HG02623 (cell line): ENCODE measurements at regions not wholly inside any gene's neighbourhood (a gene's known extent, or its start where the extent isn't known, plus 50 kb on each side); places are given as distances from the start of the nearest gene placed in this dataset.
"Not testable (repeated sequence)": the region's sequence is repeated elsewhere in the genome, so short reads cannot be mapped to it uniquely, and the experiment has no call there.

ENCODE experiments used
- ATAC-seq: cut with Tn5 transposase; IDR thresholded peaks from one replicate; pipeline ENCODE4 v1.9.1; 2021; ENCODE audit warnings: moderate library complexity; ENCODE audit not compliant: unreplicated experiment

DNA sequence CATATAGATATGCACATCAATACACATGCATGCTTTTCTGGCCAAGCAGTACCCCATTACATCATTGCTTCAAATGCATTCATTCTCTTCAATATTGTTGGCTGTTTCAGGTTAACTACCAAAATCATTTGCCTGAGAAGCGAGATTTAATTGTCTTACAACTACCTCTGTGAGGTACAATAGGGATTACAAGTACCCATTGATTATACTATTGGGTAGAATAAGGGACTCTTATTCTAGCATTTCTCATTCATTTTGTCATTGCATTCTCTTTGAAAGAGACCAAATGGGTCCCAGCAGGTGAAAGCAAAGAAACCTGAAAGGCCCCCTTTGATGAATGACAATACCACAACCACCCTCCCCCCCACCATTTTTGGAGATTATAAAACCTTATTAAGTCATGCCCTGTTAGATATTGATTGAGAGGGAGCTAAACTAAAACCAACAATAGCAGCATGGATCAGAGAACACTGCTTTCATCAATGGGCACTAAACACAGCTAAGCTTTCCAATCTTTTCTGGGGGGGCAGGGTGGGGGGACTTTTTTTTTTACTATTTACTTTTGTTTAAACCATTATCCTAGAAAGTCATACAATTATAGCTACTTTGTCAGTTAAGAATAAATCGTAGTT lies 375.0 kb upstream of the CCNH start:
- ATAC-seq: no peak

DNA sequence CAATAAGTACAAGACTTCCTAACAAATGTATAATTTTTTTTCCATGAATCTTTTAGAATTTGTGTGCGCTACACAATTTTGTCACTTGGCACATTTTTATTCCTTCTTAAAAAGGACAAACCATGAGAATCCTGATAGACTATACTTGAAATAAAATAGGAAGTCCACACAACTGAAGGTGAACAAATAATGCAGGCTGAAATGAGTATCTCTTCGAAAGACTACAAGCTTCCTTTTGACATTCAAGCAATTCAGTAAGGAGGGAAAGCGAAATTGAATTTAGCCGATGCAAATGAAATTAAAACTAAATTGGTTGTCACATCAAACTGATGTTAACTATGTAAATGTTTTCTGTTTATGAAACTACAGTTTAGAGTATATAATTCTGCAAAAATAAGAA lies 374.4 kb upstream of the CCNH start:
- ATAC-seq: no peak

DNA sequence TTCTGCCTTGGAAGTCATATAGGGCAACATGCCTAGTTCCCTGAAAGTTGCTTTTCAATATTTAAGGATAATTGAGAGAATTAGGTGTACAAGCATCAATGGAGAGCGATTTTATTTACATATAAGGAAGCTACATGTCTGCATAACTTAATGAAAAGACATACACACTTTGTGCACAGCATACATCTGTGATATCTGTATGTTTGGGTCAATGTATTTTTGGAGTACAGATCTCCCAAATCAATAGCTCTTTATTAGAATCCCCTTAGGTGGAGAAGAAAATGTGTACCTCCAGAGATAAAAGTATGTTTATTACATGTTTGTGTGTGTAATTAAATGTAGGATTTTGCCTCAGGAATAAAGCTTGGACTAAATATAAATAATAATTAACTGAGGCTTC lies 373.7 kb upstream of the CCNH start:
- no peak for ATAC-seq

DNA sequence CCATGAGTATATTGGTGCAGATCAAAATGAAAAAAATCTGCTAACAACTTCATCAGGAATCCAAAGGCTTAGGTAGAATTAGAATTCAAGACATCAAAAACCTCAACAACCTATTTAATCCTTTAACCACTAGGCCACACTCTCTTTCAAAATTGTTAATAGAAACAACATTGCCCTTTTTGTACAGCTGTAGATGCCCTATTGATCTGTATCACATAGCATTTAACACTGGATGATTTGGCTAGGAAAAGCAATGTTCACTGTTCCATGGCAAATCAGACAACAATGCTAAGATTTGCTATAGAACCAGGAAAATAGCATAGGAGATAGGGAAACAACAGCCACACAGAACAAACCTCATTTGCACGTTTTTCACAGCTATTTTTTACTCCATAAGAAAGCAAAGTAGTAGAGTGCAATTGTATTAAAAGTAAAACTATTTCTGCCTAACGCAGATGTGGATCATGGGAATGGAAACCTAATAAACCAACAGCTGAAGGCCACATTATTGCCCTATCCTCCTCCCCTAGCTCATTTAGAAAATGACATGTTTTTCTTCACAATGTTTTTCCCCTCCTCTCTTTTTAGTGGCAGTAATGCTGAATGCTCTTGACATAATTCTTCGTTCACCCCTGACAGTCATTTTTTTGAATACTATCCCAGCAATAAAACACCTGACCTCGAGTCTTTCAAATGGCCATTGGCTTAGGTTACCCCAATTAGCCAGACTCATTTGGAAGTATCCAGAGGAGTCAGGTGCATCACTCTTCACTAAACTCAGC lies 373.0 kb upstream of the CCNH start:
- no peak for ATAC-seq

DNA sequence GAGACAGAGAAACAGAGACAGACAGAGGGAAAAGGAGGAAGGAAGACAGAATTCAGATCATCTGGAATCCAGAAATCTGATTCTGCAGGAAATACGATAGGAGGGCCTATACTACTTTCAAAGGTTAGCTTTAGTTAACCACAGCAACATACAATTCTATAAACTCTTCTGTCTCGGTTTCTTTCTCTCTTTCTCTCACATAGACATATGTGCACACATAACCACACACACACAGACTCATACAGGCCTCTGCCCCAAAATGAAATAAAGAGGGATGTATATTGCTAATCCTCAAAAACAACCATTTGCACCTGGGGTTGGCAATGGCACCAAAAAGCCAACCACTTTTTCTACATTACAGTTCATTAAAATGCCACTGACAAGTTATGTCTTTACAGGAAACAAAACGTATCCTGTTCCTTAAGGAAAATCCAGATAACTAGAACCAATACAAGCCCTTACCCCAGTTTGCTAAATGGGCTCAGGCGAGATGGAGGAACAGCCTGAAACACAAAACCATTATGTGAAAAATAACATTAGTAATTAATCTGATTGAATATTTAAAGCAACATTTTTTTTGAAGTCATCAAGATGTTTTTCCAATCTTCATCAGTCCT lies 372.3 kb upstream of the CCNH start:
- no peak for ATAC-seq

DNA sequence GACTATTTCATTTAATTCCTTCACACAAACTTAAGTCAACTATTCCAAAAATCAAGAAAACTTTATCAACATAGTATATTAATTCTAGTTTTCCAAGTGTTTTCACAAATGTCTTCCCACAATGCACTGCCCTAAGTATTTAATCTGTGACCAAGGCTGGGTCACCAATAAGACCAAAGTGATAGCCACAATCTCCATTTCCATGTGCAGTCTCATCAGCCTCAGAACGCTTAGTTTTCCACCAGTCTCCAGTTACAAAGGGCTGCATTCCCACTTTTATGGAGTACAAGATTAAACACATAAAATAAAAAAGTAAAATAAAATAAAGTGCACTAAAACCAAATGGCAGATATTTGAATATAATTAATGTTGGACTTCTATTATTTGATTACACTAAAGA lies 371.6 kb upstream of the CCNH start:
- ATAC-seq: no peak

DNA sequence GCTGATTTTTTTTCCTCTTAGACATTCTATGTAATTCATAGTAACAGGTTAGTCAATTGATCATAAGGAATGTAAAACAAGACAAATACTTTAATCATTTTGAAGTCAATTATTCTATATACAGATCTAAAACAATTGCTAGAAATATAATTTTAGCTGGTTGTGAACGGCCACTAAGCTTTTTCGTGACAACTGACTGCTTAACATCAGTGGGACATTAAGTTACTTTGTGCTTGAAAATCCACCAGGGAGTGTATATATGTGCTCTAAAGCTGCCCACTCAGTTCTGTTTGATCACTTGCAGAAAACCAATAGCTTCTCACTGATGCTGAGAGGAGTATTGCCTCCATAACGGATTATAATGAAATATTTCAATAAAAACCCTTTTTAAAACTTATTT lies 370.2 kb upstream of the CCNH start:
- ATAC-seq: no peak

DNA sequence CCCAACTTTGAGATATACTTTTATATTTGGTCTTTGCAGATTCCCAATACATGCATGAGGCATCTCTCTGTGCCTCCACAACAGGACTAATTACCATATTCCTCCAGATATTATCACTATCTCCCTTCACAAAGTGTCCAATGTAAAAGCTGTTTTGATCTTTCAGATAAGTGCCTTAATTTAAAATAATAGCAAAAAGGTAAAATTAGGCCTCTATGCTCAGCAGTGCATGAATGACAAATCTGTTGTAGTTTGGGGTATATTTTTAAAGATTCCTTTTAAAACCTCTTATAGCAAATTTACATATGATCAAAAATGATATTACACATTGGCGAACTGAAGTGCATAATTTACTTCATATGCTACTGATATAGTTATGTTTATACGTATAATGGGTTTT lies 369.2 kb upstream of the CCNH start:
- no peak for ATAC-seq

DNA sequence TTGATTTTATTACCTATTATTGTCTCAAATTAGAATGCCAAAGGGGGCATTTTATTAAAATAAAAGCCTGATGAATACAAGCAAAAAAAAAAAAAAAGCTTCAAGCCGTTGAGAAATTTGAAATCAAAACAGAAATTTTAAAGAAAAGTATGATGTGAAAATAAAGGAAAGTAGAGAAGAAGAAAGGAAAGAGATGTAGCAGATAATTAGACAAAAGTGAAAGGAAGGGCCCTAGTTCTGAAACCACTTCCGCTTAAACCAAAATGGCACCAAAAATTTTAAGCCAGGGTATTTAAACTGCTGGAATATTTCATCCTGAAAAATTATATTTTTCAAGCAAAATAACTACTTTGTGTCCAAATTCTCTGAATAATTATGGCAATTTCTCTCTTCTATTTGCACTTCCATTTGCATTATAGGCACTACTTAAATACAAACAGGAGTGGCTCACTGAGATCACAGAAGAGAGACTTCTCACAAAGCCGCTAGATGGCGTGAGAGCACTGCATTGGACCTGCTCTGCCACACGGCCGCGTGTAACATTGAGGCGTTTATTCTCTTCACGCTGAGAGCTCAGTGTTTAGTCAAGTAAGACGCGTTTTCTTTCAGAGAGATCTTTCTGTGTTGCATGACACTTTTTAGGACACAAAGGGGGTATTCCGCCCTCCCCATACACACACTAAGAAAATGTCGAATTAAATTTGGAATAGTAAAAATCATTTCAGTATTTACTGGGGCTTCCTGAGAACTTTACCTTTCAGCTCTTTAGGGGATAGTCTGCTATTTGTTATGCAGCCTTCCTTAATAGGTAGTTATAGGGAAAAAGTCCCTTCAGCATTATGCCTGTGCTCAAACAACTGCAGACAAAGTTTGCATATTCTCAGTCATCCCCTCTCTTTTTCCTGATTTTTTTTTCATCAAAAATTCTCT lies 368.4 kb upstream of the CCNH start:
- peak; percentile 100 for ATAC-seq

DNA sequence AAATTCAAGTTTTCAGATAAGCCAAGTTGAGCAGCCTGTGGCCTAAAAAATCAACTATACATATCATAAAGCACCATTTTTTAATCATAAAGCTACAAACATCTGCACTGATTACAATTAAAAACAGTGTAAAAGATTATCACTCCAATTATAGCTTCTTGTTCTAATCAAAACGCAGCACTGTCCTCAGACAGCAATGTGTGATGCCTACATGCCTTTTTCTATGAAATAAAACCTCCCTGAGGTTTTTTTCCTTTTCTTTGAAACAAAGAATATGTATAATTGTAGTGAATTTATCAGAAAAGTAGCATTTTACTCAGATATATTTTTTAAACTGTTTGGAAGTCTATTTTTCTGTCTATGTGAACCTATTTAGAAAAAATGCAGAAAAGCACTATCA lies 366.1 kb upstream of the CCNH start:
- ATAC-seq: no peak

DNA sequence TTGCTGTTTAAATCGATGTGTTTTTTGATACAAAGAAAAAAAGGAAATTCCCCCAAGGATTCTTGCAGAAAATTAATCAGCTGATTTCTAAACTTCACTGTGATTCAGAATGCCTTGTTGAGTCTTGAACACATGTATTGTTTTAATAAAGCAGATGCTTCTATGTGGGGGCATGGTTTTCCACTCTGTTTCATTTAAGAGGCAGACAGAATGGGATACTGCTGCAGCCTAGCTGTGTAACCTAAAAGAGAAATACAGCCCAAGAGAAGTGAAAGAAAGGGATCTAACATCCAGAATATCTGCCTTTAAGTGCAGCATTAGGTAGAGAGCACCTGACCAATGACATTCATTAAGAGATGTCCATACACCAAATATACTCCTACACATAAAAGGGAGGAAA lies 365.1 kb upstream of the CCNH start:
- no peak for ATAC-seq

DNA sequence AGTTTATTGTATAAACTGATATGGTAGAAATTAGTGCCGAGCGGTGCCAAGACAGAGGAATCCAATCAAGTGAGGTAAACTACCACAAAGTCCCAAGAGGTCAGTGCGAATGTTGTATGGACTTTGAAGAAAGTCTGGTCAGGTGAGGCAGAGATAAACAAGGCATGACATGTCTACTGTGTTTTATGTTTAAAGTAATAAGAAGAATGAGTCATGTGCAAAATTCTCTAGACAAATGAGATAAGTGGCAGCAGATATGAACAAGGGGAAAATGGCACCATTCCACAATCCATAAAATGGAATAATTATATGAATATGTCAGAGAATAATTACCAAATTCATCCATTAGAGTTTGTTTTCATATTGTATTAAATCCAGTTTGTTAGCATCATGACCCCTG lies 364.1 kb upstream of the CCNH start:
- no peak for ATAC-seq

DNA sequence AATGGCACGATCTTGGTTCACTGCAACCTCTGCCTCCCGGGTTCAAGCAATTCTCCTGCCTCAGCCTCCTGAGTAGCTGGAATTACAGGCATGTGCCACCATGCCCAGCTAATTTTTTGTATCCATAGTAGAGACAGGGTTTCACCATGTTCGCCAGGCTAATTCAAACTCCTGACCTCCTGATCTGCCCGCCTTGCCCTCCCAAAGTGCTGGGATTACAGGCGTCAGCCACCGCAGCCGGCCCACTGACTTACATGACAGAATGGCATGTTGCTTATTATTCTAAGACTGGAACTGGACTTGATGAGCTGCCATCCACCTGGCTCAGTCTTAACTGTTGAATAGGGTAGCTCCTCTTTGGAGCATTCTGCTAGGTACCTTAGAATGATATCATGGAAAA lies 363.6 kb upstream of the CCNH start:
- not testable (repeated sequence) for ATAC-seq

DNA sequence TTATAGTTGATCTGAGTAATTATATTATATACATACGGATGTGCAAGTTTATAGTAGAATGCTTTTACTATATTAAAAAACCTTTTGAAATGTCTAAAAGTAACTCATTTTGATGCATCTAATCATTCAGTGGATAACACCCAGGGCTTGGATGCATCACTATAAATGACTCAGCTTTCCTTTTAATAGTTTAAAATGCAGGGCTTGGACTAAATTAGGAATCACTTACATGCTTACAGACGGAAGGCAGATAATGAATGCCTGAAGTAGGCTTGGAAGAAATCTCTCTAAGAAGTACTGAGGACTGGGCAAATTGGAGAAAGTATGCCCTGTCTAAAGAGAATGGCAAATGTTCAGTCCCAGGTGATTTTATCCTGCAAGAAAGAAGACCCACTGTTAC lies 362.5 kb upstream of the CCNH start:
- ATAC-seq: no peak

DNA sequence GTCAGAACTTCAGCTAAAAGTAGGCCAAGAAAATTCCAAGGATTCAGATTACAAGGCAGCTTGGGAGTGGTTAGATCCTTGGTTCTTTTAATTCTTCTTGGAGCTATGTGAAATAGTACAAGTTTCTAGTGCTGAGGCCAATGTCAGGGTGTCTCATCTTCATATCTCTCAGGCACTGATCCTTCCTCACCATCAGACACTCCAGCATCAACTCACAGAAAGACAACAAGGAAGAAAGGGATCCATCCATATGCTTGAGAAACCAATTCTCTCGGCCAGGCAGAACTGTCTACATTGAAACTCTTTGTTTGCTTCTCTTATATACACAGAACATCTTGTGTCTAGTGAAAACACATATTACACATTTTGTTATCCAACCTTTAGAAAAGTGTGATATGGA lies 362.1 kb upstream of the CCNH start:
- ATAC-seq: no peak

DNA sequence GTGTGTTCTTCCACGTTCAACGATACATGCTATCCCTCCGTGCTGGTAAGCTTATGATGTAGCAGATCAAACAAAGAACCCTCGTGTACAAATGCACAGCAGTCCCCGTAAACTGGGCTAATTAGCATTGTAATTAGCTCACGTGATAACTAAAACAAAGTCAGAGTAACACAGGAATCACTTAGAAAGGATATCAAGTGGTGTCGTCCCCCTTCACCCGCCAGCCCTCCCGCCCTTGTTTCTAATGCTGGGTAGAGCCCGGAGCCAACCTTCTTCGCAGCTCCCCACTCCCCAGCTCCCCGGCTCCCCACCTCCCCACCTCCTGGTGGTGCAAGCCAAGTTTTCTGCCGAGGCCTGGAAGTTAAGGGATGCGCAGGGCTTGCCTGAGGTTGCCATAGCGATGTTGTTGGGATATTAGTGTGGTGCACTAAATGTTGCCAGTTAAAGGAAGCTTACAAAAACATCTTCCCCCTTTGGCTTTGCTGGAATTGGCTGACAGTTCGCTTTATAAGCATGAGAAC lies 357.9 kb upstream of the CCNH start:
- no peak for ATAC-seq

DNA sequence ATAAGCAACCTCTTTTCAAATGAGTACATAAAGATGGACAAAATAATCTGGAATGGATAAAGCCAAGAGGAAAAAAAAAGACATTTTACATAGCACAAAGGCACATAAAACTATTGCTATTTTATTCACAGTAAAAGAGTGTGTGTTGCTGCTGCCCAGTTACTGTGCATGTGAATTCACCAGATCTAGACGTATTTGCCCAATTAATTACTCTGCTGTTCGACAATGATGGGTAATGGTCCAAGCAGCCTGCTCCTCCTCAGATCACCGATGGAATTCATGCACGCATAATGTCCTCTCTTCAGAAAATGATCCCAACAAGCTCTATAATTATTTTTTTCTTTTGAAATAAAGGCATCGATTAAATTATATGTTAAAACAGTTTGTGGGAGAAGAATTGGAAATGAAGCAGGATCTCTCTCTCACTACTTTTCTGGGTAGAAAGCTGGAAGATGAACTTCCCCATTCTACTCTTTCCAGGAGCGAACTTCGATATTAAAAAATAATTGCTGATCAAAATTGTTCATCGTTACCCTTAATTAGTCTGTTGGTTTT lies 357.4 kb upstream of the CCNH start:
- no peak for ATAC-seq

DNA sequence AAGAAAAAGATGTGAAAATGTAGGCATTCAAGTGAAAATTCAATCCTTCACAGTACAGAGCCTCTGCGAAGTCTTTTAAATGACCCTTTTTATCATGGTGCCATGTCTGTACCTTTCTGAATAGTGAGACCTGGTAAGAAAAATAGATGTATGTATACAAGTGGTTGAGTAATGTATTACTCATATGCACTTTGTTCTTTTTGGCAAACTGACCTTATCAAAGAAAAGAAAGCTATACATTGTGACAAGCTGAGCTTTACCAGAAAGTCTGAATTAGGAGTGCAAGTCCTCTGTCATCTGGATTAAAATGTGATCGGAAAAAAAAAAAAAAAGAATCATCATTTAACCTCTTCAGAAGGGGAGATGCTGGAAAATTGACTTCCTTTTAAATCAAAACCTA lies 356.4 kb upstream of the CCNH start:
- ATAC-seq: no peak

DNA sequence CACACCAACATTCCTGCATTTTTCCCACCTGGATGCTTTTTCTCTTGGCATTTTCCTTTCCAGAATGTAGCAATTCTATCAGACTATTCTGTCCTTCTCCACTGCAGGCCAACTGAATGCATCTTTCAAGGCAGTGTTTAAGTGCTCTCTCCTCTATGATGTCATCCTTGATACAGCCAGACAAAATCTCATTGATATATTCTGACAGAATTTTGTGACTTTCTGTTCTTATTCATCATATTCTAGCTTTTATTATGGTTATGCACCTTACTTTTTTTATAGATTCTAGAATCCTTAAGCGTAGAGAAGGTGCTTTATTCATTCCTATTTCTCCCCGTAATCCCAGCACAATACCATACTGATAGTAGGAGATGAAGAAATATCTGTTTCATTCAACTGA lies 355.5 kb upstream of the CCNH start:
- ATAC-seq: no peak

DNA sequence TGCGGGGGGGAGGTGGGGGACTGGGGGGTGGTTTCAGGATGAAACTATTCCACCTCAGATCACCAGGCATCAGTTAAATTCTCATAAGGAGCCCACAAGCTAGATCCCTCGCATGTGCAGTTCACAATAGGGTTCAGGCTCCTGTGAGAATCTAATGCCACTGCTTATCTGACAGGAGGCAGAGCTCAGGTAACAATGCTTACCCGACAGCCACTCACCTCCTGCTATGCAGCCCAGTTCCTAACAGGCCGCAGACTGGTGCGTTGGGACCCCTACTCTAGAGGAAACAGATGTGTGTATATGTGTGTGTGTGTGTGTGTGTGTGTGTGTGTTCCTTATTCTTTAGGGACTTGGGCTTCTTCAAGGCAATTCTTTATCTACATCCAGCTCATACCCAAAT lies 352.3 kb upstream of the CCNH start:
- no peak for ATAC-seq

DNA sequence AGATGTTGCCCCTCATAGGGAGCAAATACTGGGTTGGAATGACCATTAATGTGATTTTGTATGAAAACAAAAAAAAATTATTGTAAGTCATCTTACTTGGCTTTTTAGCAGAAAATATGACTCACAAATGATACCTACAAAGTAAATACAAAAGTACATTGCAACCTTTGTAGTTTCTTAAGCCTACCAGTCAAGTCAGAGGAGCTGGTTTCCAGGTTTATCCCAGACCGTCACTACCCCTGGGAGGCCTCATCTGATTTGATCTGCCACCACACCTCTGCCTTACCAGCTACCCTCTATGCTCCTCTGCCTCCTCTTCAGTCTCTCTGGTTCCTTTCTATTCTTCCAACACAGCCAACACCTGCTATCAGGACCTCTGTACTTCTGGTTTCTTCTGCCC lies 349.9 kb upstream of the CCNH start:
- no peak for ATAC-seq
